A673 (cell line): ENCODE measurements at regions not wholly inside any gene's neighbourhood (a gene's known extent, or its start where the extent isn't known, plus 50 kb on each side); places are given as distances from the start of the nearest gene placed in this dataset.

Experiments
- EZH2 ChIP-seq: fragments of 200-600 bp; sonication (generic); IDR thresholded peaks from 2 replicates; pipeline ENCODE4 v1.6.1; 2017; ENCODE audit warnings: borderline replicate concordance, low read depth, mild to moderate bottlenecking, mixed read lengths, antibody characterized with exemption, low read length; ENCODE audit not compliant: poor library complexity, severe bottlenecking
- TF ChIP-seq, protein P1 (sequence below): fragments of 300-800, 200-600 bp; sonication (generic); conservative IDR thresholded peaks from 2 replicates; pipeline ENCODE4 v1.5.1; 2017; ENCODE audit warnings: low read depth, mild to moderate bottlenecking, antibody characterized with exemption, low read length, moderate library complexity, mixed read lengths

DNA sequence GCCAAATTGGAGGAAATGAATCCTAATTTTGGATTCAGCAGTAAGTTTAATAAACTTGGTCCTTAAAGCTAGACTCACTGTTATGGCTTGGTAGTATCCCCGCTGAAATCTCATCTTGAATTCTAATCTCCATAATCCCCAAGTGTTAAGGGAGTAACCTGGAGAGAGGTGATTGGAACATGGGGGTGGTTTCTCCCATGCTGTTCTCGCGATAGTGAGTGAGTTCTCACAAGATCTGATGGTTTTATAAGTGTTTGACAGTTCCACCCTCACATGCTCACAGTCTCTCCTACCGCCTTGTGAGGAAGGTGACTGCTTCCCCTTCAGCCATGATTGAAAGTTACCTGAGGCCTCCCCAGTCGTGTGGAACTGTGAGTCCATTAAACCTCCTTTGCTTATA is 824.5 kb upstream of the WWC1 start:
- TF ChIP-seq, protein P1, sequence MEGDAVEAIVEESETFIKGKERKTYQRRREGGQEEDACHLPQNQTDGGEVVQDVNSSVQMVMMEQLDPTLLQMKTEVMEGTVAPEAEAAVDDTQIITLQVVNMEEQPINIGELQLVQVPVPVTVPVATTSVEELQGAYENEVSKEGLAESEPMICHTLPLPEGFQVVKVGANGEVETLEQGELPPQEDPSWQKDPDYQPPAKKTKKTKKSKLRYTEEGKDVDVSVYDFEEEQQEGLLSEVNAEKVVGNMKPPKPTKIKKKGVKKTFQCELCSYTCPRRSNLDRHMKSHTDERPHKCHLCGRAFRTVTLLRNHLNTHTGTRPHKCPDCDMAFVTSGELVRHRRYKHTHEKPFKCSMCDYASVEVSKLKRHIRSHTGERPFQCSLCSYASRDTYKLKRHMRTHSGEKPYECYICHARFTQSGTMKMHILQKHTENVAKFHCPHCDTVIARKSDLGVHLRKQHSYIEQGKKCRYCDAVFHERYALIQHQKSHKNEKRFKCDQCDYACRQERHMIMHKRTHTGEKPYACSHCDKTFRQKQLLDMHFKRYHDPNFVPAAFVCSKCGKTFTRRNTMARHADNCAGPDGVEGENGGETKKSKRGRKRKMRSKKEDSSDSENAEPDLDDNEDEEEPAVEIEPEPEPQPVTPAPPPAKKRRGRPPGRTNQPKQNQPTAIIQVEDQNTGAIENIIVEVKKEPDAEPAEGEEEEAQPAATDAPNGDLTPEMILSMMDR = no peak
- no peak for TF ChIP-seq EZH2
